ENCODE measurements at regions not wholly inside any gene's neighbourhood (a gene's known extent, or its start where the extent isn't known, plus 50 kb on each side); places are given as distances from the start of the nearest gene placed in this dataset.

DNA sequence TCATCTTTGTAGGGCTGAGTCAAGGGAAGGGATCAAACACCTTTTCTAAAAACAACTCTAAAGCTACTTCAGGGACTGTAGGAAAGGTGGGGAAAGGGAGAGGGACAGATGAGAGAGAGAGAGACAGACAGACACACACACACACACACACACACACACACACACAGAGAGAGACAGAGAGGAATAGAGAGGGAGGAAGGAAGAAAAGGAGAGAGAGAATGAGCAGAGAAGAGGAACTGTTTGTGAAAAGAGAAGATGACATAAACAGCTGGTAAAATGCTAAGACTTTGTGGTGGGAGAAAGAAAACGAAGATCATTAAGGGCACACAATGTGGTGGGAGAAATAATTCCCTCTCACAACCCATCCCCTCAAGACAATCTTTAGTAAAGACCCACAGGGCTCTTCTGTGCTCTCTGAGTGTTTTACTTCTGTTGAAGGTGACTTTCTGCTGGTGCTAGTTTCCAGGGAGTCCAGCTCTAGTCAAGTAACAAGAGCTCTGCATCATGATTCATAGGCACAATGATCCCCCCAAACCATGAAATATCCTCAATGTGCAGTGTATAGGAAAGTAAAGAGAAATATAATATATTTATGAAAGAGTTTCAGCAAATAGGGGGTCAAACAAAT is 77.2 kb upstream of the STK17B start:
- TF ChIP-seq, protein P1, sequence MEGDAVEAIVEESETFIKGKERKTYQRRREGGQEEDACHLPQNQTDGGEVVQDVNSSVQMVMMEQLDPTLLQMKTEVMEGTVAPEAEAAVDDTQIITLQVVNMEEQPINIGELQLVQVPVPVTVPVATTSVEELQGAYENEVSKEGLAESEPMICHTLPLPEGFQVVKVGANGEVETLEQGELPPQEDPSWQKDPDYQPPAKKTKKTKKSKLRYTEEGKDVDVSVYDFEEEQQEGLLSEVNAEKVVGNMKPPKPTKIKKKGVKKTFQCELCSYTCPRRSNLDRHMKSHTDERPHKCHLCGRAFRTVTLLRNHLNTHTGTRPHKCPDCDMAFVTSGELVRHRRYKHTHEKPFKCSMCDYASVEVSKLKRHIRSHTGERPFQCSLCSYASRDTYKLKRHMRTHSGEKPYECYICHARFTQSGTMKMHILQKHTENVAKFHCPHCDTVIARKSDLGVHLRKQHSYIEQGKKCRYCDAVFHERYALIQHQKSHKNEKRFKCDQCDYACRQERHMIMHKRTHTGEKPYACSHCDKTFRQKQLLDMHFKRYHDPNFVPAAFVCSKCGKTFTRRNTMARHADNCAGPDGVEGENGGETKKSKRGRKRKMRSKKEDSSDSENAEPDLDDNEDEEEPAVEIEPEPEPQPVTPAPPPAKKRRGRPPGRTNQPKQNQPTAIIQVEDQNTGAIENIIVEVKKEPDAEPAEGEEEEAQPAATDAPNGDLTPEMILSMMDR (IDR thresholded peaks at IDR 0.05; ENCODE audit: borderline replicate concordance, control extremely low read depth, extremely low read depth, insufficient read depth, missing control alignments) = no peak
- no peak for DNase-seq (ENCODE audit: low spot score)
- in situ Hi-C loops (cut with MboI; ENCODE audit: low sequenced_read_pairs, unreplicated experiment) = loop anchor here (10.0 kb wide), 1 partner anchor 74 kb away; the partner anchor contains the start of gene STK17B

DNA sequence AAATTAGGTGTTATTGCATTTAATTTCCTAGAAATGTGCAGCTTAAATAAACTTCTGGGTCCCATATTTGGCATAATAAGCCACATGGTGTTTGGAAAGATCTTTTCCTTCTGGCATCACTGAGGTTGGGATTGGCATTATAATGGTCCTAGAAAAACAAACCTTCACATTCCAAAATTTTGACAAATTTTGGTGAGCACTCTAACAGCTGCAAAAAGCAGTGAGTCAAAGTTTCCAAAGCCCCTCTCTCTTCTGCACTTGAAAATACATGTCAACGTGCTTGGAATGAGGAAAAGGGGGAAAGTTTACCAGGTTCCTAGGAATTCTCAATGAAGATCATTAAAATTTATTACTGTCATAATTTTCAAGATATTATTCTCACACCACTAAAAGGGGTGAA is 77.8 kb upstream of the STK17B start:
- DNase-seq (ENCODE audit: low spot score) = no peak
- TF ChIP-seq, protein P1 (IDR thresholded peaks at IDR 0.05; ENCODE audit: borderline replicate concordance, control extremely low read depth, extremely low read depth, insufficient read depth, missing control alignments) = no peak
- in situ Hi-C loops (cut with MboI; ENCODE audit: low sequenced_read_pairs, unreplicated experiment) = loop anchor here (10.0 kb wide), 1 partner anchor 74 kb away; the partner anchor contains the start of gene STK17B

DNA sequence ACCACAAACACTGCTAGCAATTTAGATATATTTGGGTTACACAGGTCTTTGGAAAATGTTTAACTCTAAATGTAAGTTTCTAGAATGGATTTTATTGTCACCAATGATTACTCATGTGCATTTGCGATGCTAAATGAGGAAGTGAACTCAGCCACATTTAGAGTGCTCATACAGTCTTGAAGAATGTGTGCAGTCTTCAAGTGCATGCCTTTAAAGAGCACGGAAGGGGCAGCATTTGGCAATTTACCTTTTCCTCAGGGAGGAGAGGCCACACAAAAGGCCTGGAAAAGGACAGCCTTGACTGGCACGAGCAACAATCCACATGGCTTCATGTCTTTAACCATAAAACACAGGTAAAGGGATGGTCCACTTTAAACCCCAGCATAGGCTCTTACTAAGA is 78.5 kb upstream of the STK17B start:
- in situ Hi-C loops (cut with MboI; ENCODE audit: low sequenced_read_pairs, unreplicated experiment) = loop anchor here (10.0 kb wide), 1 partner anchor 75 kb away; the partner anchor contains the start of gene STK17B
- DNase-seq (ENCODE audit: low spot score) = peak; percentile 27
- TF ChIP-seq, protein P1 (IDR thresholded peaks at IDR 0.05; ENCODE audit: borderline replicate concordance, control extremely low read depth, extremely low read depth, insufficient read depth, missing control alignments) = no peak

DNA sequence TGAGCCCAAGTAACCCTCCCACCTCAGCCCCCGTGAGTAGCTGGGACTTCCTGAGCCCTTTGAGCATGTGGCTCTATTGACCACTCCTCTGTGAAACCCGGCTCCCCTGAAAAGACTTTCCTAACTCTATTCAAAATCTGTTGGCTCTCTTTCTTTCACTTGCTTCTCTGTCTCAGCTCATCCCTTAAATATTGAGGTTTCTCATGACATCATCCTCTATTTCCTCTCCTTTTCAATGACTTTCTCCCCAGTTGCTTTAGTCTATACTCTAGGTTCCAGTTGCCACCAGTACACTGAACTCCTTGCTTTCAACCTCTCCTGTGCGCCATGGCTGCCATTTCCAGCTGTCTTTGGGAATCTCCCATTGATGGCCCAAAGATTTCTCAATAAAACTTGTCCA is 79.8 kb upstream of the STK17B start:
- DNase-seq (ENCODE audit: low spot score) = no peak
- in situ Hi-C loops (cut with MboI; ENCODE audit: low sequenced_read_pairs, unreplicated experiment) = no loop called here
- TF ChIP-seq, protein P1 (IDR thresholded peaks at IDR 0.05; ENCODE audit: borderline replicate concordance, control extremely low read depth, extremely low read depth, insufficient read depth, missing control alignments) = no peak

DNA sequence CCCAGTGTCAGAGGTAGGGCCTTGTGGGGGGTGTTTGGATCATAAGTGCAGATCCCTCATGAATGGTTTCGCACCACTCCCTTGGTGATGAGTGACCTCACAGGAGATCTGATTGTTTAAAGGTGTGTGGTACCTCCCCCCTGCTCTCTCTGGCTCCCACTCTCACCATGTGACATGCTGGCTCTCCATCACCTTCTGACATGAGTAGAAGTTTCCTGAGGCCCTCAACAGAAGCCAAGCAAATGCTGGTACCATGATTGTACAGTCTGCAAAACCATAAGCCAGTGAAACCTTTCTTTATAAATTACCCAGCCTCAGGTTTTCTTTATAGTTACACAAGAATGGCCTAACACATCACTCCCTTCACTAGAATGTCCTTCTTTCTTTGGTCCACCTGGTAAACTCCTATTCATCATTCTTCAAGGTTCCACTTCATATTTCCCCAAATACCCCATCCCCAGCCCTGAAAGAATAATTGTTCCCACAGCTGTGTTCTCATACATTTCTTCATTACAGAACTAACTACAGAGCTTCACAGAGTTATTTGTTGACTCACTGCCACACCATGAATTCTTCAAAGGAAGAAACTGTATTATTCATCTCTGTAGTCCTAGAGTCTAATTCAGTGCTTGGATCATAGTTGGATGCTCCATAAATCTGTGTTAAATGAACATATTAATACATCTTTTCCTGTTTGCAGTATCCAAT is 81.2 kb upstream of the STK17B start:
- in situ Hi-C loops (cut with MboI; ENCODE audit: low sequenced_read_pairs, unreplicated experiment) = no loop called here
- TF ChIP-seq, protein P1 (IDR thresholded peaks at IDR 0.05; ENCODE audit: borderline replicate concordance, control extremely low read depth, extremely low read depth, insufficient read depth, missing control alignments) = no peak
- DNase-seq (ENCODE audit: low spot score) = no peak

DNA sequence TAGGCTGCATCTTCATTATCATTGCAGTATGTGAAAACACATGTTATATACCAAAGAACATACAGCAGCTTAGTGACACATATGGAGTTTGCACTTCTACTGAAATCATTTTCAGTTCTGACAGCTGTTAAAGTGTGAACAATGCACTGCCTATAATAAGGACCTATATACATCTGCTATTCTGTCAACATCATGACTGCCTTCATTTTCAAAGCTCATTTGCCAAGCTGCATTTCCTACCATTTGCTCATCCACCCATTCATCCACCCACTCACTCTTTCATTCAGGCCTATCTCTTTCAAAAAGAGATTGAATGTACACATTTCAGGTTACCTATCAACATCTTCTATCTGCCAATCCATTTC is 81.7 kb upstream of the STK17B start:
- TF ChIP-seq, protein P1 (IDR thresholded peaks at IDR 0.05; ENCODE audit: borderline replicate concordance, control extremely low read depth, extremely low read depth, insufficient read depth, missing control alignments) = no peak
- in situ Hi-C loops (cut with MboI; ENCODE audit: low sequenced_read_pairs, unreplicated experiment) = no loop called here
- no peak for DNase-seq (ENCODE audit: low spot score)

Measured in GM13976 (cell line).